Putamen (tissue), 1 donor: ENCODE measurements at regions not wholly inside any gene's neighbourhood (a gene's known extent, or its start where the extent isn't known, plus 50 kb on each side); places are given as distances from the start of the nearest gene placed in this dataset.
A peak's percentile ranks its signal among the peaks of the same experiment; 100 is the strongest.

ENCODE experiments used
- DNase-seq: peaks from one replicate; pipeline ENCODE4 v3.0.0-alpha.2; 2016; ENCODE audit warnings: low spot score

GRCh38 chr3:6779140-6779539 is 81.8 kb upstream of the GRM7 start:
- no peak for DNase-seq

- DNase-seq = no peak
Observed at GRCh38 chr3:6781092-6781491, 79.8 kb upstream of the GRM7 start.

GRCh38 chr3:6785726-6786125 is 75.2 kb upstream of the GRM7 start:
- peak; percentile 23 for DNase-seq

- no peak for DNase-seq
Observed at GRCh38 chr3:6791161-6791560, 69.8 kb upstream of the GRM7 start.

DNA sequence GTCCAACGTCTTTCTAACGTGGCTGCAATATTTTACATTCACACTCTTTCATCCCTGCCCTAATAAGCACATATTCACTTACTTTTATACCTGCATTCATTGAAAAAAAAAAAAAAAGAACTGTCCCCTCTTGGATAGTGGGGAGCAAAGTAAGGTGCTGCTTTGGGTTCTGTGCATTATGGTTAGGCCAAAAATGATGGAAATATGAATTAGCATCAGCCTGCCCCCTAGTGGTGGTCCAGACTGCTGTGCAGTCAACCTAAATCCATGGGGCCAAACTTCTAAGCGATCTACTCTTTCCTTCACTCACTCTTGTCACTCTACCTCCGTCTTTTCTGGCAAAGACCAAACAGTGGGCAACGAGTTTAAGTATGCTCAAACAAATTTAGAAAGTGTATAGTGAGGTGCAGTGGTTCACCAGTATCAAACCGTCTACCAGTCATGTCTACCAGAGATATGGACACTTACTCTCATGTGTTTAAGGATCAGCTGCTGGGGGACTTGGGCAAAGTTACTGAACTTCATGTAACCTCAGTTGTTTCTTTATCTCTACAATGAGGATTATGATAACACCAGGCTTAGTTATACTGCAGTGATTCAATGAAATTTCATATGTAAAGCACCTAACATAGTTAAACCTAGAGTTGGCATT is 61.5 kb upstream of the GRM7 start:
- DNase-seq = peak; percentile 1

GRCh38 chr3:6803619-6804018 is 57.3 kb upstream of the GRM7 start:
- no peak for DNase-seq

DNA sequence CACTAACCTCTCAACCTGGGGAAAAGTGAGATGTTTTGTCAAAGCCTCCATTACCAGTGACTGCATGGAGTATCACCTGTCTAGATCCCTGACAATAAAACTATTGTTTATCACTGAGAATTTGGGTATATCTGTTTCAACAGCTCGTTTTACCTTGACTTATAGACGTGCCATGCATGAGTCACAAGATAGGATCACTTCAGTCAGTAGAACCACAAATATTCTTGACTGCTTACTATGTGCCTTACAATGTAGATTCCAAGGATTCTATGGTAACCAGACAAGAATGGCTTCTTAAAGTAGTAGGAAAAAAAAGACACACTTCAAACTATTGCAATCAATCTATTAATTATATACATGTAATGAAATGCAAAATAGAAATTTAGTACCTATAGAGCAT is 55.7 kb upstream of the GRM7 start:
- no peak for DNase-seq

DNA sequence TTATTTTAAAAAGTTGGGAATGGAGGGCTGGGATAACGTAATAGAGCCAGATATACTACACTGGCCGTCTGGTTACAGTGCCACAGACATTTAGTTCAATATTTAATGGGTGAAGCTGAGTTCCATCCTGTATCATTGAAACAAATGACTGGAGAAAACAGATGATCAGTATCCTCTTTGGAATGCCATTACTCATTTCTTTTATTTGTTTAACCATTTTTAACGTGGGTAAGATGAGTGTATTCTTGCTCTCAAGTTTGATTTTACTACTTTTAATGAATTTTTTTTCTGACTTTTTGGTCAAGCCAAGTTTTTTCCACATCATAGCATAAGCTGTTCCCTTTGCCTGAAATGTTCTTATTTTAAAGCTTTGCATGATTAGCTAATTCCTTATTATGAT is 53.9 kb upstream of the GRM7 start:
- no peak for DNase-seq

GRCh38 chr3:6807967-6808588 is 52.8 kb upstream of the GRM7 start:
- DNase-seq = no peak

DNA sequence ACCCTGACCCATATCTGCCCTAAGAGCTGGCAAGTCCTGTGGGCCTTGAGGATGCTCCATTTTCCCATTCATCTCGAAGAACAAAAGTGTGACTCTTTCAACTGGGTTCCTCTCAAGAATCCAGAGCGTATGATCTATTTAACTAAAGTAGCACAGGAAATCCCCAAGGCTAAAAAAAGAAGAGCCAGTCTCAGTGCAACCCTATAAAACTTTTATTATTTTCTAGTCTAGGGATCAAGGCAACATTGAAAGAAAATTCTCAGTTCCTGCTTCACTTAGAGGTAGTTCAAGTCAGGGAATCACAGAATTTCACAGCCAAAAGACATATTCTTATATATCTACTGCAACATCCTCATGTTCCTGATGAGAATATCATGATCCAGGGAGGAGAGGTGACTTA is 51.6 kb upstream of the GRM7 start:
- DNase-seq = no peak
